Suppressor macrophage treated with lipopolysaccharide for 1 hour (primary cell): ENCODE measurements at regions not wholly inside any gene's neighbourhood (a gene's known extent, or its start where the extent isn't known, plus 50 kb on each side); places are given as distances from the start of the nearest gene placed in this dataset.

Experiments
- DNase-seq, 3 donors: peaks; one replicate each; pipeline ENCODE4 v3.0.0-alpha.2; 2020 to 2022

DNA sequence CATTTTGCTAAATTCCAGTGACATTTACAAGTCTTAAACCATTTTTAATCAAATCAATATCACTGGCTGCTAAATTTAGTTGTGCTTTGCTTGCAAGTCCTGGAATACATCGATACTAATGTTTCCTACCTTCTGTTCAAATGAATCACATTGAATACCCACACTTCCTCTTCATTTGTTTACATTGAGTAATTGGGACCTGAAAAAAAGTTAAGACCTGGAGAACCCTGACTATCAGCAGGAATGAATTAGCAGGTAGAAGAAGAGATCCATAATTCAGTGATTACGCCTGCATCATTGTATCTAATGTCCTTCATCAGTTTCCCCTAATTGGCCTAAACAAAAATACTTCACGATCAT lies 369.3 kb downstream of the ETNK1 start:
- no peak for DNase-seq

DNA sequence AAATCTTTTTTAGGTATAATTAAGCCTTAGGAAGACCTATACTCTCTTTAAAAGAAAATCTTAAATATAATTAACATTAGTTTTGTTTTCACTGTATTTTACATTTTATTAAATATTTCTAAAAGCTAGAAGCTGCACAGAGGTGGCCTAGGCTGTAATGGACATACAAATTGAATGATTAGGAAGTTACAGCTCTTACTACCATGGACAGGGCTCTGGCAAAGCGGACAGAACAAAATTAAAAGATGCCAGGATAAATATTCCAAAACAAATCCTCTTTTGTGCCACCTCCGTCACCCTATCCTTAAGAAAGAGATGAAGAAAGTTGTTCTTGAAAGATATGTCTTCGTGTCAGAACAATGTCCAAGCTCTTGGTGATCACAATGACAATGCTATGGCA lies 376.5 kb downstream of the ETNK1 start:
- no peak for DNase-seq

DNA sequence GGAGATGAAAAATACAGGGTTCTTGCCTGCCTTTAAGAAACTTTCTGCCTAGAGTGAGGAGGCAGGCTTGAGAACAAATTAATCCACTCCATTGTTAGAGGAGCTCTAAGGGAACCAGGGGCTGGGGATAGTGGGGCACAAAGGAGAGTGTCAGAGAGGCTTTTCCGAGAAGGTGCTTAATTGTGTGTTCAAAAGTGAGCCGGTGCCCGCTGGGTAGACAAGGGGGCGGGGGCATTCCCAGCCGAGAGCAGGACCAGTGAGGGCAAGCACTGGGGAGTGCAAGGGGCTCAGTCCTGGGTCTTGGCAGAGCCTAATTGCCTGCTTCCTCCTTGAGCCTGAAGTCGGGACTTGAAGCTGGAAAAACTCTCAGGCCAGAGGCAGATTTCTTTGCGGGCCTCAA lies 377.4 kb downstream of the ETNK1 start:
- DNase-seq, result no peak

DNA sequence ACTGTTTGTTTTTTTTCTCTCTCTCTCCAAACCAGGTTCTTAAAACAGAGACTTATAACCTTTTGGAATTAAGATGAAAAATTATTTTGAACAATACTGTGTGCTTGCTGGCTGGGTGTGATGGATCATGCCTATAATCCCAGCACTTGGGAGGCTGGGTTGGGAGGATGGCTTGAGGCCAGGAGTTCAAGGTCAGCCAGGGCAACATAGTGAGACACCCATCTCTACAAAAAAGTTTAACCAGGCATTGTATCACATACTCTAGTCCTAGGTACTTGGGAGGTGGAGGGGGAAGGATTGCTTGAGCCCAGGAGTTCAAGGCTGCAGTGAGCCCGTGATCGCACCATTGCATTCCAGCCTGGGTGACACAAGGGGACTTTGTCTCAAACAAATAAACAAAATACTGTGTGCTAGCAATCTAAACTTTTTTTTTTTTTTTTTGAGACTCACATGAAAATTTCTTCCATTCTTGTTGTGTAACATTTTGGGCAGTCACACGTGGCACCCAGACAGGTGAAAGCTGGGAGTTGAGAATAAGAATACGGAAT lies 379.6 kb downstream of the ETNK1 start:
- no peak for DNase-seq

DNA sequence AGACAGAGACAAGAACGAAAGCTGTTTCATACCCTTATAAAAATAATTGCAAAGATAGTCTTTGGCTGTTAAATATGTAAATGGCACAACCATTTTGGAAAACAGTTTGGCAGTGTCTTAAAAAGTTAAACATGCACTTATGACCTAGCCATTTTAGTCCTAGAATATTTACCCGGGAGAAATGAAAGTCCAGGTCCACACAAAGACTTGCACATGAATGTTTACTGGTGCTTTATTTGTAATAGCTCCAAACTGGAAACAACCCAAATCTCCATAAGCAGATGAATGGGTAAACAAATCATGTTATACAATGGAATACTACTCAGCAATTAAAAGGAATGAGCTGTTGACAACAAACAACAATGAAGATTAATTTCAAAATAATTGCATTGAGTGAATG lies 380.4 kb downstream of the ETNK1 start:
- DNase-seq, result no peak

DNA sequence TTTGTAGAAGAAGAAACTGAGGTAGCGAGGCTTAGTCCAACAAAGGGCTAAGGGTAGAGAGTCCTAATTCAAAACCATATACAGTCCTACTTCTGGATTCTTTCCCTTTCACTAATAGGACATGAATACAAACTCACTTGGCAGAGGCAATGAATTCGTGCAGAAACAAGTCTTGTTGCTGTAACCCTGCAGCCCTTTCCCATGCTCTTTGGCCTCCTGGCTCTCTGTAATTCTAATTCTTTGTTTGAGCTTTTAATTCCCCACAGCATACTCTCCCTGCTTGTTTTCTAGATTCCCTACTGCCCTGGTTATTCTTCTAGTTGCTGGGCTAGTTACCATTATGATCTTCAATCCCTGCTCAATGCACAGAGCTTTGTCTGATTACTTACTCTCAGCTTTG lies 381.4 kb downstream of the ETNK1 start:
- DNase-seq, result no peak

DNA sequence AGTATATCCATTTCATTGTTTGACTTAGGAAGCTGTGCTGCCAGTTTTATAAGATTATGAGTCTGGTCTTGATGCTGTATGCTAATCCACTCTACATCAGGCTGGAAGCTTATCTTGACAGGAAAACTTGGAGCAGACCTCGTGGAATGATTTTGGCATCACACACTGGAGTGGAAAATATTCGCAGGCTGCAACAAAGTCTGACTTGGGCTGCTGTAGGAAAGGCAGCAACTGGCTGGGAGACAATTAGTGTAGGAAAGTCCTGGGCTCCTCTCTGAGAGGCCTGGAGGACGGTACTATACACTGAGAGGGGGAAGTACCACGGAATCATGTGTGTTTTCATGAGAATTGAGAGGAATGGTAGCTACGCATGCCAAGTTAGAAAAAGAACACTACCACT lies 383.7 kb downstream of the ETNK1 start:
- no peak for DNase-seq

DNA sequence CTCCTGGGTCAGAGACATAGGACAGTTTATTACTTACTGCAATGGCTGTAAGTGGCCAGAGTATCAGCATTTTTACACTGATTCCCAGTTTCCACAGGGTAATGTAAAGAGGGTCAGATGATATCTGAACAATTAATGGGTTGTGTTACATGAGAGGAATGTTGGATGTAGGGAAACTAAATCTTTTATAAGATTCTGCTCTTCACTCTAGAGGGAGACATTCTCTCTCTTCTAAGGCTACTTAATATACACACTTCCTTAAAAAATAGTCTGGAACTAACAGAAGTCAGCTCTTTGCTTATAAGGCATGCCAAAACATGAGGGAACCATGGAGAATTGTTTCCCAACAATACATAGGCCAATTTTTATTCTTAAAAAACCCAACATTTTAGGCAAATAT lies 389.8 kb downstream of the ETNK1 start:
- DNase-seq, result no peak

DNA sequence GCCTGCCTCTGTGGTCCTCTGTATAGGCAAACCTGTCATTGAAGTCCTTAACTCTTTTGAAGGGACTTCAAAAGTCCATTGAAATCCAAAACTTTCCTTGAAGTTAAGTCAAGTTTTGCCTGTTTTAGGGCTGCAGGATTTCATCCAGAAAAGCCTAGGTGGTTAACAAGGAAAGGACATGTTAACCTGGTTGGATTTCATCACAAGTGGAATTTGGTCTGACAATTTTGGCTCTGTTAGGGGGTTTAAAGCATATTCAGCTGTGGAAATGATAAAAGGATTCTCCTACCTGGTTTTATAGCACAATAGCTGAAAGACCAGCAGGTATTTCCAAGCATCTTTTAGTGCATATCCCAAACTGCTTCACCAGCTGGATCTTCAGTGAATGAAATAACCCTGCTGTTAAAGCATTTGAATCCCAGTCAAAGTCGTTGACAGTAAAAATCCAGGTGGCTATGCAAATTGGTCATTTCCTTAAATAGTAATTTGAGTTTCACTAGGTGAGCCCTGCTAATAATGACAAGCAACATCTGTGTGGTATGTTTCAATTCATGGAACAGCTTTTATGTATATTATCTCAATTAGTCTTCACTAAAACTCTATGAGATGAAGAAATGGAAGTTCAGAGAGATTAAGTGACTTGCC lies 400.5 kb downstream of the ETNK1 start:
- no peak for DNase-seq

DNA sequence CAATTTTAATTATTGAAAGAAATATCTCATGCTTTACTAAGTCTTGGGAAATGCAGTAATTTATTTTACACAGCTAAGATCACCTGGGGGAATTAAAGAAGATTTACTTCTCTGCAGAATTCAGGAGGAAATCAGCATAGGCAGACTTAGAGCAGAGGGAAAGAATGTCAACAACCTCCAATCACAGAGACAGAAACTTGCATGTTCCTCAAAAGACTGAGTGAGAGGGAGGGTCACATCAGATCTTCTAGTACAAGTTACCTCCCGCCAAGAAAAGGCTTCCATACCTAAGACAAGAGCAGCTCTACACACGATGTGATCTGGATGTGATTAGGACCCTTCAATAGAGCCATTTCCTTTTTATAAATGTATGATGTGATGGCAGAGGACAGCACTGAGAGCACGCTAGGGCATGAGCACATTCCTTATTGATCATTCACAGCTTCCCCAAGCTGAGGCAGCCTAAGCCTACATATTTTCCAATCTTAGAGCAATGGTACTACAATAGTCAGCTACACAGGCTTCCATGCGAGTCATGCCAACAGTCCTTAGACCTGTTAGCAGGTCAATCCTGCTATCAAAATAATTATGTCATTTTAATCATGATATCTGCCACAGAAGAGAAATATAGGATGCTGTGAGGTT lies 403.3 kb downstream of the ETNK1 start:
- no peak for DNase-seq

DNA sequence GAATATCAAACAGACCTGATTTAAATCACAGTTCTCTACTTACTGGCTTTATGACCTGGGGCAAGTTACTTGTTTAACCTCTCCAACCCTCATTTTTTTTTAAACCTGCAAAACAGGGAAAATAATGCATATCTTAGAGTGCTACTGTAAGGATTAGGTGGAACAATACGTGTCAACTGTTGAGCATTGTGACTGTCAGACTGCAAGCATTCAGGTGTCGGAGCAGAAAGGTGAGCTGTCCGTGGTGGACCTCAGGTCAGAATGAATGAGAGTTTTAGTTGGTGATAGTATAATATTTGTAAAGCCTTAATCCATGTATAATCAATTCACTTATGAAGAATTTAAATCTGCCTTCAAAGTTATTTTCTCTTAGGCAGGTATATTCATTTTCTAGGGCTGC lies 404.2 kb downstream of the ETNK1 start:
- no peak for DNase-seq

DNA sequence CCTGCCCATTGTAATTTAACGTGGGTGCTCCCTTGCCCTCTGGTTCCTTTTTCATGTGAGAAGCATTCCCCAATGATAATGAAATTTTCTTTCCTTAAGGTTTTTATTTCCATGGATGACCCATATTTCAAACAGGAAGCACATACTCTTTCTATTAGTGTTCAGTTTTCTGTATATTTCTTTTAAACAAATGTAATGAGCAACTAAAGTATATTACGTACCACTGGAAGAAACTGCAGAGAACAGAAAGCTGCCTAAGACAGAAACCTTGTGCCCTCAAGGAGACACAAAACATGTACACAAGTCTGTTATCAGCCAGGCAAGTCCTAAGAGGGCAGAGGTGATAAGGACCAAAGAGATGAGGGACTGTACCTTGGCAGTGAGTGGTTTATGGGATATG lies 414.9 kb downstream of the ETNK1 start:
- DNase-seq, result no peak

DNA sequence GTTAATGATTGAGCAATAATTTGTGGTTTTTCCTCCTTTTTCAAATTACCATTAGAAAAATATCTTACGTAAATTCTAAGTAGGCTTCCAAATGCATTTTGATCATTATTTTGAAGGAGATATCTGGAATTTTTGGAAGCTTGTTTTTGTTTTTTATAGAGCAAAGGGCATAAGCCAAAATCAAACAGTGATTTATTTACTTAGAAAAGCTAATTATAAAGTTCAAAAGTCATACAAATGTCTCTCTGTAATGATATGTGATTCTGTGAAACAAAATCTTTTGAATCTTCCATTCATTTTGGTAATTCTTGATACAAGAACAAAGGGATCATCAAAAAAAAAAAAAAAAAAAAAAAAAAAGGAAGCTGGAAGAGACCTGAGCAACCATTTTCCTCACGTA lies 416.8 kb downstream of the ETNK1 start:
- no peak for DNase-seq

DNA sequence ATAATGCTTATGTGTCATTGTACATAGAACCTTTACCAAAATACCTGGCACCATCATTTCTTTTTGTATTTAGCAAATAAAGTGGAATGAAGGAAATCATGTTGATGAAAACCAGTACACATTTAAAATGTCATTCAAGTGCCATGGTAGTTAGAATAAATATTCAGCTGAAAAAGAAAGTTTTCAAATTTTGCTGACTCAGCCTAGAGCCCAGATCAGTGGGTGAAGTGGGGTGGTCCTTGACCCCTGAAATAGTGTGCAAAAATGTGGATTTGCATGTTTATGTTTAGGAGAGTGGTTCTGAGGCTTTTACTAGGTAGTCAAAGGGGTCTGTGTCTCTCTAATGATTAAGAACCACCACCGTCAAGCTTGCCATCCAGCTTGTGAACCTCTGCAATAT lies 418.7 kb downstream of the ETNK1 start:
- DNase-seq, result no peak

DNA sequence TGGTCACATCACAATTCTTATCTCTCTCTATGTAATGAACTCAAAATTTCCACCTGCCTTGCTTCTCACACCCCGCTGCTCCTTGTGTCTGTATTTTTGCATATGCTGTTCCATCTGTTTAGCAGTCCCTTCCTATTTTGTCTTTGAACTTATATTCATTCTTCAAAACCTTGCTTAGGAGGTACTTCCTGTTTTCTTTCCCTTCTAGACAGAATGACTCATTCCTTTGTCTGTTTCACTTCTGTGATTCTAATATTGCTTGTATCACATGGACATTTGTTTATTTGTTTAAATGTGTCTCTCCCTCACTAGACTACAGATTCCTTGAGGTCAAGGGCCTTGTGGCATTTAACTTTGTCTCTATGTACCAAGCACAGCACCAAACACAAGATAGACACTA lies 424.2 kb downstream of the ETNK1 start:
- peak; percentile 15 to 55 (median 44) for DNase-seq

DNA sequence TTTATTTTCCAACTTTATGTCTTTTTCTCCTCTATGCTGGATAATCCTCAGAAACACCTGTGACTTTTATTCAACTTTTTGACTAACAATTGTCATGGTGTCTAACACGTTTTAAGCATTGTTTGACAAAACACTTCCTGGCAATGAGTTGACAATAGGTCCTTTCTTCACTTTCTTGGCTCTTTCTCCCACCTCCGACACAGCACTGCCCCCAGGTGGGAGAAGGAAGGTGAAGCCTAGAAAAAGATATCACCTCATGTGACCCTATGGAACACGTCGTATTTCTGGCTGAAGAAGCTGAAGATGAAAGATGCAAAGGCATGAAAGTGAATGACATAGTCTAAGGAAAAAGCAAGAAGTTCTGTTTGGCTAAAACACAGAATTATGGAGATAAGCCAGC lies 430.0 kb downstream of the ETNK1 start:
- peak in 1 of 3 donors; percentile 12 for DNase-seq

DNA sequence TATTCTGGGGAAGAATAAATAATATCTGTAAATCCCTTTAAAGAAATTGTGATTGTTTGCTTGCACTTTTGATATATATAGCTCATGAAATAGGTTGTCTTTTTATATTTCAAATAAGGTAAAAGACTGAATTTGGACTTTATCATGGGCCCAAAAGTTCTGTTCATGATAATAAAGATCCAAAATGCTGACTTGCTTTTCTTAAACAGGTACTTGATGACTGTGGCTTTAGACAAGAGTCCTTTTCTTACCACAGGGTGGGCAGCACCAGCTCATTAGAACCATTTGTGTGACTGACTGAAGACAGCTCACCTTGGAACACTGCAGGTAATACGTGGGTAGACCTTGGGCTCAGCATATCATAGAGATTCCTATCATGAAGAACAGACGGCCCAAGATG lies 432.6 kb downstream of the ETNK1 start:
- no peak for DNase-seq

DNA sequence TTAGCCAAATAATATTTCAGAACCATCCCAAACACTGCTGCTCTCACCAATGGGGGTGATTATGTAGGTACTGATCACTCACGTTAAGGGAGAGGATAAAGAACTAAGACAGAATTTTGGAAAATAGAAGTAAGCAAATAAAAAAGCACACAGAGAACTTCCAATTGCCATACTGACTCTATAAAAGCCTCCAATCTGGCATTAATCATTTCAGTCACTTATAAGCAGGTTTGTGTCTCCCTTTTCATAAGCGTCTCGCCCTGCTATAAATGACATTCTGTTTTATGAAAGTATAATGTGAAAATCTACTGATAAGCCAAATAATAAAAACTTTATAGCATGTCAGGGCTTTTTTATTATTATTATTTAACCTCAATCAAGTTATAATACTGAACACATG lies 435.2 kb downstream of the ETNK1 start:
- DNase-seq, result no peak

DNA sequence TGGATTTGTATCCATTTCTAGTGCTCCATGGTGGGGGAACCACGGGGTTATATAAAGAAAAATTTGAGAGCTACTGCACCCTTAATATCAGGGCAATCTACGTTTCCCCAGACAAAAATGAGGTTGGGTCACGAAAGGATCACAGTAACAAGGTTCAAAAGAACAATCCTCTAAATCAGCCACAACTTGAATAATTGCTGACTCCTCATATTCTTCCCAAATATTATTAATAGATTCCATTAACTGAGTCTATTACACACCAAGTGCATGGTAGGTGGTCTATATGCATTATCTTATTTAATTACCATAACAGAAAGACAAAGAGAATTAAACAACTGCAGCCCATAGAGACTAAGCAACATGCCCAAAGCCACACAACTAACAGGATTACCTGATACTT lies 438.2 kb downstream of the ETNK1 start:
- DNase-seq, result no peak

DNA sequence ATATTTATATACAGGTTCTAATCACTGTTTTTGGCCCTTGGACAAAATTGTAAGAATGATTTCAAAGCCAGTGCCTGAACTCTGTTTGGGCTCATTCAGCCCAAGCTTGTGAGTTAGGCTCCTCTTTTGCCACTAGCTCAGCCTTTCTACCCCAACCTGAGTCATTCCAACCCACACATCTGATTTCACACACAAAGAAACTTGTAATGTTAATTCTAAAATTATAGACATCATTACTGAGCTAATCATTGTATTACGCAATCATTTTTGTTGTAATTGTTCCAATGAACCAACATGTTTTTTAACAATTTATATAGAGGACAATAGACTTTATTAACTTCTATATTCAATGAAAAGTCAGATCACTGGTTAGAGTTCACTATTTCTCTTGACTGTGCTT lies 441.1 kb downstream of the ETNK1 start:
- peak; percentile 1 to 26 (median 13) for DNase-seq

DNA sequence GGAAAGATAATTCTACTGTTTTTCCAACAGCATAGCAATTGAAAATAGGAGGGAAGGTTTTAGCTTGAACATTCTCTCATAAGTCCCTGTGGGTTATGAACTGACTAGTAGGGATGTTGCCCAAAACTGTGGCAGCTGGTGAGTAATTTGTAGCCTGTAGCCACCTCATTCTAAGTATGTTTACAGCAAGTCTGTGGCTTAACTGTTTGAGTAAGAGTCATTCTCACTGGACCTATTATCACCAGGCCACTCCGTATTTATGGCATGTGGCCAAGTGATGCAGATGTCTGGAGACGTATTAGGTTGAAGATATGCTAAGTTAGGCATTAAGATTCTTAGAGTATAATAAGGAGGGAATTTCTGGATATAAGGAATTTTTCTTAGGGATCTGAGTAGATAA lies 458.3 kb downstream of the ETNK1 start:
- no peak for DNase-seq

DNA sequence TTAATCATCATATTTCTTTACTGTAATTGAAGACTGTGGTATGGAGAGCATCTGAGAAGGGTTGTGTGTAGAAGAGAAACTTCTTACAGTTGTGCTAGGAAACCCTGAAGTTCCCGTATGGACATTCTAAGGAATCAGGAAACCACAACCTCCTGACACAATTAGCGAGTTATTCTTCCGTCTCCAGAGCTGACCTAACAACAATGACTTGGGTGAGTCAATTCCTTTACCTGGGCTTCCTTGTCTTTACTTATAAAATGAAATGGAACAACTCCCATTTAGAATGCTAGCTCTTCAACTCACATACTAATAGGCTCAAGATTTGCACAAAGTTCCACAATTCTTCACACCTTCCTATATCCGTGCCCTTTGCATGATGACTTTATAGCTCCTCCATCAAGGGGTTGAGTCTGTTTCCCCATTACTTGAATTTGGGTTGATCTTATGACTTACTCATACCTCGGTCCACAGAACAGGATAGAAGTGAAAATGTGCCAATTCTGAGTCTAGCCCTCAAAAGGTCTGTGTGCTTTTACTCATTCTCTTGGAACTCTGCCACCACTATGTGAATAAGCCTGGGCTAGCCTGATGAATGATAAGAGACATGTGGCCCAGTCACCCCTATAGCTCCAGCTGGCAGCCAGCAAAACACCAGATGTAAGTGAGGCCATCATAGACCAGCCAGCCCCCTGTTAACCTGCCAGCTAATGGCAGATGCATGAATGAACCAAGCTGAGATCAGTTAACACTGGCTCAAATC lies 459.4 kb downstream of the ETNK1 start:
- no peak for DNase-seq

DNA sequence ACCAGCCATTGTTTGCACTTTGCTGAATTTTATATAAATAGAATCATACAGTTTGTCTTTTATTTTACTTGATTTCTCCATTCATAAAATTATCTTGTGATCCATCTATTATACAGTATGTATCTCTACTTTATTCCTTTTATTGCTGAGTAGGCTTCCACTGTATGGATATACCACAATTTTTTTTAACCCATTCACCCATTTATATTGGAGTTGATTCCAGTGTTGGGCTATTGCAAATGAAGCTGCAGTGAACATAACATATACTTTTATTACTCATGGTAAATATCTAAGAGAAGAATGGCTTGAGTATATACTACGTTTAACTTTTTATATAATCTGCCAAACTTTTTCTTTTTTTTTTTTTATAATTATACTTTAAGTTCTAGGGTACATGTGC lies 463.6 kb downstream of the ETNK1 start:
- no peak for DNase-seq

DNA sequence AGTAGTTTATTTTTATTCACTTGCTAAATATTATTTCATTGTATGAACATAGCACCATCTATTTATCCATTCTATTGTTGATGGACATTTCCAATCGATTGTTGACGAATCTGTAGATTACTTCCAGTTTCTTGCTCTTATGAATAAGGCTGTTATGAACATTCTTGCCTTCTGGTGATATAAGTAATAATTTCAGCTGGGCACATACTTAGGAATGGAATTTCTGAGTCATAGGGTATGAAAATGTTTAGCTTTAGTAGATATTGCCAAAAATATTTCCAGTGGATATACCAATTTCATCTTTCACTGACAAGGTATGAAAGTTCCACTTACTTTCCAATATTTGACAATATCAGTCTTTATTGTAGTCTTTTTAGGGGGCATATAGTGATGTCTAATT lies 468.5 kb downstream of the ETNK1 start:
- no peak for DNase-seq
